ENCODE measurements at regions not wholly inside any gene's neighbourhood (a gene's known extent, or its start where the extent isn't known, plus 50 kb on each side); places are given as distances from the start of the nearest gene placed in this dataset.

DNA sequence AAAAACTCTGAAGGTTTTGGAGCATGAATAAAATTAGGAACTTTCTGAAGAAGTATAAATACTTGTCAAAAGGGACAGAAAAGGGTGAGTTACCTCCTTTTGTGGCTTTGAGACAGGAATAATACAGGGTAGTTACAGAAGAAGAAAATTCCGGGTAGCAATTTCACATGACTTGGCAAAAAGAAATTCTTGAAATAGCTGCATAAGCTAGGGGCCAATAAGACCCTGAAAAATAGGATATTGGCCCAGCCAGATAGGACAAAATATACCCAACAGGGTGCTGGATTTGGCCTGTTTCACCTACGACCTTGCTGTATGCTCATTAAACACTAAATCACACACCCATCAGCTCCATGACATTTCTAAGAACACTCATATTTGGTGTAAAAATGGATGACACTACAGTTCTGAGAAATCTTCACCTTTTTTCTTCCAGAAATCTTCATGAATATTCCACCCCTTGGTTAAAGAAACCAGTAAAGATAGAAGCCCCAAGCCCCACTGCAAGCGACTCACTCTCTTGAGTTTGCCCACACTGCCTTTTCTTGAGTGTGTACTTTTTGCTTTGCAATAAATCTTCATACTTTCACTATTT, 362.7 kb downstream of the SEMA3D start:
- no peak for TF ChIP-seq POLR2AphosphoS5 (IDR thresholded peaks at IDR 0.05; ENCODE audit: low read depth, low read length)
- no peak for TF ChIP-seq TAF1 (IDR thresholded peaks at IDR 0.05; ENCODE audit: borderline replicate concordance, insufficient read depth, low read length)

DNA sequence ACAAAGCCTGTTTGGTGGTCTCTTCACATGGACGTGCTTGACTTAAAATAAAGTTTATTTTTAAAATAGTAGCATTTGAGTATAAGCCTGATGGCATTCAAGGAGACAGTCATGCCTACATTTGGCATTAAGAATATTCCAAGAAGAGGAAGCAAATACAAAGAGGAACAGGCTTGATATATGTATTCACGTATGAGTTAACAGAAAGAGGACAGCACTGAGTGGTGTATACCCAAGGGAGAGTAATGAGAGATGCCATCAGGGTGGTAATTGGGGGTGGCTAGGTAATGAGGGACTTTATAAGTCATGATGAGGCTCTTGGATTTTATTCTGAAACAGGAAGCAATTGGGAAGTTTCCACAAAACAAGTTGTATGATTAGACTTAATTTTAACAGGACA, 363.3 kb downstream of the SEMA3D start:
- TF ChIP-seq POLR2AphosphoS5 (IDR thresholded peaks at IDR 0.05; ENCODE audit: low read depth, low read length): no peak
- TF ChIP-seq TAF1 (IDR thresholded peaks at IDR 0.05; ENCODE audit: borderline replicate concordance, insufficient read depth, low read length): no peak
- TF ChIP-seq SIN3A (IDR thresholded peaks at IDR 0.05; ENCODE audit: borderline replicate concordance, insufficient read depth, low read length): no peak
- no peak for TF ChIP-seq FOXP2 (optimal IDR thresholded peaks at IDR 0.05; ENCODE audit: borderline replicate concordance, extremely low read depth, extremely low read length, insufficient read depth)
- no peak for TF ChIP-seq REST (IDR thresholded peaks at IDR 0.05; ENCODE audit: insufficient read depth in 1 of 2, low read depth in 2 of 2, low read length in 2 of 2)

DNA sequence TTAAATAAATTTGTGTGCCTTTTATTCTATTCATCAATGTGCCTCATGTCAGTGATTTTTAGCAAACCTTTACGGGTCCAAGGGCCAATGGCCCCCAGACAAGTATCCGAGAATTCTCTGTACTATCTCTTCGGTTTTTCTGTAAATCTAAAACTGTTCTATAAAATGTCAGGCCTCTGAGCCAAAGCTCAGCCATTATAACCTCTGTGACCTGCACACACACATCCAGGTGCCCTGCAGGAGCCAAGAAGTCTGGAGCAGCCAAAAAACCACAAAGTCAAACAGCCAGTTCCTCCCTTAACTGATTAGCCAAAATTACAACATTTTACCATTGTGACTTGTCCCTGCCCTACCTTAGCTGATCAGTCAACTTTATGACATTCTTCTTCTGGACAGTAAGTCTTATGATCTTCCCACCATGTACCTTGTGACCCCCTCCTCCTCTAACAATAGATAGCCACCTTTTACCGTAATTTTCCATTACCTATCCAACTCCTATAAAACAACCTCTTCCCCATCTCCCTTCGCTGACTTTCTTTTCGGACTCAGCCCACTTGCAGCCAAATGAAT, 363.8 kb downstream of the SEMA3D start:
- TF ChIP-seq TAF1 (IDR thresholded peaks at IDR 0.05; ENCODE audit: borderline replicate concordance, insufficient read depth, low read length): no peak
- no peak for TF ChIP-seq POLR2AphosphoS5 (IDR thresholded peaks at IDR 0.05; ENCODE audit: low read depth, low read length)
- no peak for TF ChIP-seq SIN3A (IDR thresholded peaks at IDR 0.05; ENCODE audit: borderline replicate concordance, insufficient read depth, low read length)
- TF ChIP-seq REST (IDR thresholded peaks at IDR 0.05; ENCODE audit: insufficient read depth in 1 of 2, low read depth in 2 of 2, low read length in 2 of 2): no peak
- TF ChIP-seq FOXP2 (optimal IDR thresholded peaks at IDR 0.05; ENCODE audit: borderline replicate concordance, extremely low read depth, extremely low read length, insufficient read depth): no peak

DNA sequence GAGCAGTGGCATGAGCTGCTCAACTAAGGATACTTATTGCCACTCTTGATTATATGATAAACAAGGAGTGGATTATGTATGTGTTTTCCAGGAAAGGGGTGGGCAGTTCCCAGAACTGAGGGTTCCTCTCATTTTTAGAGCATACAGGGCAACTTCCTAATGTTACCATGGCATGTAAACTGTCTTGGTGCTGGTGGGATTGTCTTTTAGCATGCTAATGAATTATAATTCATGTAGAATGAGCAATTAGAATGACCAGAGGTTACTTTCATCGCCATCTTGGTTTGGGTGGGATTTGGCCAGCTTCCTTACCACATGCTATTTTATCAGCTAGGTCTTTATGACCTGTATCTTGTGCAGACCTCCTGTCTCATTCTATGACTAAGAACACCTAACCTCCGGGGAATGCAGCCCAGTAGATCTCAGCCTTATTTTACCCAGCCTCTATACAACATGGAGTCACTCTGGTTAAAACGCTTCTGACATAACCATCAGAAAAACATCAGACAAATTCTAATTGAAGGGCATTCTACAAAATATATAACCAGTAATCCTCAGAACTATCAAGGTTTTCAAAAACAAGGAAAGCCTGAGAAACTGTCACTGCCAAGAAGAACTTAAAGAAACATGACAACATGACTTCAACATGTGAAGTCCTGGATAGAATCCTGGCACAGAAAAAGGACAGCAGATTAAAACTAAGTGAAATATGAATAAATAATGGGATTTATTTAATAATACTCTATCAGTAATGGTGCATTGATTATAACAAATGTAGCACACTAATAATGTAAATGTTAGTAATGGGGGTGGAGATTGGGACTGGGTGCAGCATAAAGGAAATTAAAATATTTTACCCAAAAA, 365.0 kb downstream of the SEMA3D start:
- TF ChIP-seq REST (IDR thresholded peaks at IDR 0.05; ENCODE audit: insufficient read depth in 1 of 2, low read depth in 2 of 2, low read length in 2 of 2) (no peak), POLR2AphosphoS5 (IDR thresholded peaks at IDR 0.05; ENCODE audit: low read depth, low read length) (no peak), SIN3A (IDR thresholded peaks at IDR 0.05; ENCODE audit: borderline replicate concordance, insufficient read depth, low read length) (no peak), FOXP2 (optimal IDR thresholded peaks at IDR 0.05; ENCODE audit: borderline replicate concordance, extremely low read depth, extremely low read length, insufficient read depth) (no peak), TAF1 (IDR thresholded peaks at IDR 0.05; ENCODE audit: borderline replicate concordance, insufficient read depth, low read length) (no peak)

DNA sequence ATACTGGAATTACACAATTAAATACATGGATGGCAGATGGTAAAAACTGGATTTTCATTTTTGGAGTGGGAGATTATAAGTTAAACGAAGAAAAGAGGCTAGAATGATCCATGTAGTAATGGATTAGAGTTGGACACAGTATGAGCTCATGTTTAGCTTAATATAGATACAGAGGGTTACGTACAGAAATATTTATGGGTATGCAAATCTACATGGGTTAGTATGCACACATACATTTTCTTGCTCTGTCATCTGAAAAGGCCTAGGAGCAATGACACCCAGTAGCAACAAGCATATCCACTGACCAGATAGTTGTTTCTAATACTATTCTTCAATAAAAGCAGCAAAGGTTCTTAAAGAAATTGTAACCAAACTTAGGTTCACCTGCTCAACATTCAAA, 366.4 kb downstream of the SEMA3D start:
- no peak for TF ChIP-seq TAF1 (IDR thresholded peaks at IDR 0.05; ENCODE audit: borderline replicate concordance, insufficient read depth, low read length)
- no peak for TF ChIP-seq SIN3A (IDR thresholded peaks at IDR 0.05; ENCODE audit: borderline replicate concordance, insufficient read depth, low read length)
- no peak for TF ChIP-seq FOXP2 (optimal IDR thresholded peaks at IDR 0.05; ENCODE audit: borderline replicate concordance, extremely low read depth, extremely low read length, insufficient read depth)
- no peak for TF ChIP-seq POLR2AphosphoS5 (IDR thresholded peaks at IDR 0.05; ENCODE audit: low read depth, low read length)
- no peak for TF ChIP-seq REST (IDR thresholded peaks at IDR 0.05; ENCODE audit: insufficient read depth in 1 of 2, low read depth in 2 of 2, low read length in 2 of 2)

All from PFSK-1 (cell line).